ENCODE measurements at regions not wholly inside any gene's neighbourhood (a gene's known extent, or its start where the extent isn't known, plus 50 kb on each side); places are given as distances from the start of the nearest gene placed in this dataset.

- TF ChIP-seq CTCF (IDR thresholded peaks at IDR 0.05) (no peak), POLR2A (IDR thresholded peaks at IDR 0.05) (no peak)
Observed at GRCh38 chr15:47434596-47434995, 282.7 kb upstream of the SEMA6D start.

Data from uterus (tissue), 2 donors.